ENCODE measurements at regions not wholly inside any gene's neighbourhood (a gene's known extent, or its start where the extent isn't known, plus 50 kb on each side); places are given as distances from the start of the nearest gene placed in this dataset.

DNA sequence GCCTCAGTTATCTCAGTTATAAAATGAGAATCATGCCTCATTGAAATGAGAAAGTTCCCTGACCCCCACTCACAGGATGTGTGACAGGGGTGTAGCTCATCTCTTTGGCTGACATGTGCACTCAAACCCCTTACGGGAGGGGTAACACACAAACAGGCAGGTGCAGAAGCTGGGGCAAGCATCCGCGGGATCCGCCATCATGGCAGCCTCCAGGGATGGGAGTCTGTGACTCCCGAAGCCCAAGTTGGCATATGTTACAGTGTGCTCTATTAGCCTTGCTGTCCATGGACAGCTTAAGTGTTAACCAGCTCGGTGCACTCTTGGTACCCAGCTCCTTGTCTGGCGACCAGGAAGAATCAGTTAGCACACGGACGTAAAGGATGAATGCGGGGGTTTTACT, 822.7 kb upstream of the SEMA6D start:
- DNase-seq (ENCODE audit: low spot score) (no peak), ATAC-seq (no peak), FAIRE-seq (no peak)
- 6% methylated on average over 6 of the region's 10 CpGs for WGBS (ENCODE audit: low lambda C conversion rate)
- no TSS peak for BruUV-seq (replicated peaks)
- H3K27ac ChIP-seq (ENCODE audit: extremely low read length, insufficient read depth, low read length) = no peak overlapping the region
- ChIA-PET POLR2A (no interaction called here), CTCF (ENCODE audit: low intra/inter-chr PET ratio, low total read pairs) (no interaction called here)
- no peaks in the 10 kb centered on the region for H3K79me2 ChIP-seq (ENCODE audit: insufficient read depth, low read length)
- no peak overlapping the region for H2AFZ ChIP-seq (ENCODE audit: low read length)
- in situ Hi-C loops (cut with HindIII; ENCODE audit: extremely low pct_ligation_motif_present, low pct_unique_long_range_greater_than_20kb) (no loop called here), intact Hi-C loops (cut with micrococcal nuclease; ENCODE audit: unreplicated experiment) (no loop called here)
- no peak for TF ChIP-seq MBD4 (IDR thresholded peaks at IDR 0.05; ENCODE audit: borderline replicate concordance, low read length)
- no peak for TF ChIP-seq KDM5B (CRISPR knock-in tag; IDR thresholded peaks at IDR 0.05; ENCODE audit: borderline replicate concordance)
- TF ChIP-seq ZNF780A (CRISPR knock-in tag; IDR thresholded peaks at IDR 0.05) = no peak
- TF ChIP-seq ZFP82 (CRISPR knock-in tag; IDR thresholded peaks at IDR 0.05; ENCODE audit: borderline replicate concordance) = no peak
- TF ChIP-seq HDAC6 (IDR thresholded peaks at IDR 0.05; ENCODE audit: low read depth, low read length) = no peak
- no peak for TF ChIP-seq ZFP1 (CRISPR knock-in tag; IDR thresholded peaks at IDR 0.05)
- TF ChIP-seq MTF1 (CRISPR knock-in tag; IDR thresholded peaks at IDR 0.05) = no peak
- TF ChIP-seq ZBED4 (CRISPR knock-in tag; IDR thresholded peaks at IDR 0.05; ENCODE audit: borderline replicate concordance) = no peak
- TF ChIP-seq IRF2 (CRISPR knock-in tag; IDR thresholded peaks at IDR 0.05) = no peak
- TF ChIP-seq ZNF280D (CRISPR knock-in tag; IDR thresholded peaks at IDR 0.05) = no peak
- no peak for TF ChIP-seq PHF21A (CRISPR knock-in tag; IDR thresholded peaks at IDR 0.05)
- no peak for TF ChIP-seq ZNF235 (CRISPR knock-in tag; IDR thresholded peaks at IDR 0.05; ENCODE audit: borderline replicate concordance)
- no peak for TF ChIP-seq ZNF441 (CRISPR knock-in tag; IDR thresholded peaks at IDR 0.05; ENCODE audit: borderline replicate concordance)
- TF ChIP-seq LRRFIP1 (CRISPR knock-in tag; conservative IDR thresholded peaks at IDR 0.05) = no peak
- H3K9me3 ChIP-seq (ENCODE audit: low read length) = peaks cover 95% of the 10 kb centered on the region
- H3K27me3 ChIP-seq (ENCODE audit: control insufficient read depth in 1 of 2, insufficient read depth in 2 of 2, low read length in 2 of 2) = no peaks in the 10 kb centered on the region
- no peak overlapping the region for H3K9ac ChIP-seq (ENCODE audit: insufficient read depth, low read depth, low read length)
- H3K36me3 ChIP-seq (replicated peaks in 1 of 2; ENCODE audit: control insufficient read depth in 1 of 2, insufficient read depth in 2 of 2, low read length in 2 of 2) = no peaks in the 10 kb centered on the region
- no peaks in the 10 kb centered on the region for H3K4me1 ChIP-seq (ENCODE audit: insufficient read depth, low read length)
- H3K4me2 ChIP-seq (ENCODE audit: low read depth, low read length) = no peak overlapping the region
- no peak overlapping the region for H3K4me3 ChIP-seq (replicated peaks in 1 of 3; ENCODE audit: insufficient read depth in 1 of 3, low read depth in 2 of 3, low read length in 3 of 3)
- H4K20me1 ChIP-seq (ENCODE audit: insufficient read depth, low read length) = no peaks in the 10 kb centered on the region
